B cell (primary cell): ENCODE measurements at regions not wholly inside any gene's neighbourhood (a gene's known extent, or its start where the extent isn't known, plus 50 kb on each side); places are given as distances from the start of the nearest gene placed in this dataset.

Experiments used
- ATAC-seq: fragments of 200-7000 bp; cut with Tn5 transposase; one replicate; pipeline ENCODE4 v1.10.0; 2021; ENCODE audit warnings: low read depth, mild to moderate bottlenecking, moderate number of reproducible peaks, moderate library complexity
- CTCF ChIA-PET: fragments of 350-600 bp; sonication (Branson Sonifier 250); formaldehyde crosslinking; loops from one replicate; lab custom pipeline; 2021; ENCODE audit warnings: antibody characterized with exemption, inconsistent platforms; lab: Charles Lee
- POLR2A ChIA-PET: fragments of 350-600 bp; sonication (Branson Sonifier 250); formaldehyde crosslinking; loops from one replicate; lab custom pipeline; 2021; ENCODE audit warnings: antibody characterized with exemption; lab: Charles Lee
- DNase-seq: peaks from one replicate; pipeline ENCODE4 v3.0.0; 2013
- H2AFZ ChIP-seq: 2 replicates; pipeline ENCODE4 v1.6.1; 2012; ENCODE audit warnings: mild to moderate bottlenecking, low read depth, low read length; ENCODE audit not compliant: insufficient read depth, poor library complexity, severe bottlenecking
- H3K27ac ChIP-seq, 2 donors: 1 replicate in 1 of 2; 2 replicates in 1 of 2; pipeline ENCODE4 v1.5.1; 2012 to 2013; ENCODE audit warnings: low read length in 2 of 2, mild to moderate bottlenecking in 2 of 2, moderate library complexity in 1 of 2
- H3K27me3 ChIP-seq, 4 experiments: fragments of 200-600 bp in 1 of 4; sonication (generic) in 1 of 4; replicated peaks in 1 of 4; 1 replicate in 2 of 4; 2 replicates in 2 of 4; pipeline versions ENCODE4 v1.6.1 to v1.7.0; 2013 to 2016; ENCODE audit warnings: low read length in 3 of 4, mild to moderate bottlenecking in 2 of 4, mixed read lengths in 1 of 4, moderate library complexity in 1 of 4; ENCODE audit not compliant: insufficient read depth in 4 of 4, control insufficient read depth in 3 of 4; ENCODE audit errors: control extremely low read depth in 1 of 4
- H3K36me3 ChIP-seq, 2 experiments: replicated peaks in 1 of 2; 1 replicate in 1 of 2; 2 replicates in 1 of 2; pipeline versions ENCODE4 v1.6.1 to v1.7.1; 2013; ENCODE audit warnings: low read length in 1 of 2; ENCODE audit not compliant: insufficient read depth in 2 of 2, control insufficient read depth in 1 of 2; ENCODE audit errors: control extremely low read depth in 1 of 2, extremely low read depth in 1 of 2
- H3K4me1 ChIP-seq, 2 donors: fragments of 200-600 bp in 1 of 2; sonication (generic) in 1 of 2; 1 replicate in 1 of 2; 2 replicates in 1 of 2; pipeline versions ENCODE4 v1.5.1 to v1.6.1; 2013 to 2017; ENCODE audit warnings: low read length in 2 of 2; ENCODE audit not compliant: control insufficient read depth in 2 of 2, insufficient read depth in 2 of 2
- H3K4me2 ChIP-seq: replicated peaks from 2 replicates; pipeline ENCODE3; 2012; ENCODE audit warnings: mild to moderate bottlenecking, low read depth, low read length; ENCODE audit not compliant: poor library complexity, severe bottlenecking
- H3K4me3 ChIP-seq, 5 experiments: fragments of 200-600 bp in 1 of 5; sonication (generic) in 1 of 5; 1 replicate in 3 of 5; 2 replicates in 2 of 5; pipeline versions ENCODE4 v1.5.1 to v1.7.0; 2011 to 2016; ENCODE audit warnings: low read length in 4 of 5, mild to moderate bottlenecking in 4 of 5, low read depth in 2 of 5, control low read depth in 1 of 5, moderate library complexity in 1 of 5; ENCODE audit not compliant: insufficient read depth in 1 of 5; ENCODE audit errors: control extremely low read depth in 1 of 5, extremely low read depth in 1 of 5
- H3K79me2 ChIP-seq: fragments of 200-600 bp; sonication (generic); one replicate; pipeline ENCODE4 v1.6.0; 2016; ENCODE audit warnings: low read length; ENCODE audit not compliant: control insufficient read depth, insufficient read depth
- H3K9ac ChIP-seq: fragments of 200-600 bp; sonication (generic); 2 replicates; pipeline ENCODE4 v1.6.1; 2017; ENCODE audit warnings: mild to moderate bottlenecking, low read length, moderate library complexity
- H3K9me3 ChIP-seq, 3 donors: one replicate each; pipeline versions ENCODE4 v1.6.1 to v1.7.1; 2013; ENCODE audit warnings: low read length in 2 of 3; ENCODE audit not compliant: control insufficient read depth in 2 of 3, insufficient read depth in 1 of 3; ENCODE audit errors: control extremely low read depth in 1 of 3
- H4K20me1 ChIP-seq: 2 replicates; pipeline ENCODE4 v1.6.0; 2012; ENCODE audit warnings: mild to moderate bottlenecking, low read length; ENCODE audit not compliant: insufficient read depth, control insufficient read depth, poor library complexity, severe bottlenecking
- H3K27ac Mint-ChIP-seq: one replicate; pipeline ENCODE4 v1.8.0; 2021; ENCODE audit warnings: mixed read lengths
- H3K27me3 Mint-ChIP-seq: one replicate; pipeline ENCODE4 v1.8.0; 2021; ENCODE audit warnings: mixed read lengths
- H3K4me1 Mint-ChIP-seq: one replicate; pipeline ENCODE4 v1.8.0; 2021; ENCODE audit warnings: mixed read lengths
- H3K4me3 Mint-ChIP-seq: one replicate; pipeline ENCODE4 v1.8.0; 2021; ENCODE audit warnings: mixed read lengths
- H3K9me3 Mint-ChIP-seq: one replicate; pipeline ENCODE4 v1.8.0; 2022; ENCODE audit warnings: mixed read lengths; ENCODE audit not compliant: insufficient read depth
- EZH2 ChIP-seq: IDR thresholded peaks from 2 replicates; pipeline ENCODE4 v1.6.1; 2012; ENCODE audit warnings: borderline replicate concordance, low read depth, mild to moderate bottlenecking, moderate library complexity, low read length; ENCODE audit not compliant: insufficient read depth, poor library complexity, severe bottlenecking
- WGBS: methylation state at CpG from one replicate; pipeline ENCODE4 v1.1.5; 2013; ENCODE audit warnings: missing lambda C conversion rate; ENCODE audit not compliant: insufficient coverage; 5-methylcytosine and 5-hydroxymethylcytosine counted together
- intact Hi-C: fragments of 100-400 bp; cut with micrococcal nuclease; formaldehyde crosslinking; loops from one replicate; pipeline ENCODE4 v1.10.0; 2022
- TF ChIP-seq, protein P1 (sequence below): fragments of 200-600 bp; IDR thresholded peaks from one replicate; pipeline ENCODE4 v1.8.0; 2022; ENCODE audit warnings: antibody characterized with exemption, mild to moderate bottlenecking

DNA sequence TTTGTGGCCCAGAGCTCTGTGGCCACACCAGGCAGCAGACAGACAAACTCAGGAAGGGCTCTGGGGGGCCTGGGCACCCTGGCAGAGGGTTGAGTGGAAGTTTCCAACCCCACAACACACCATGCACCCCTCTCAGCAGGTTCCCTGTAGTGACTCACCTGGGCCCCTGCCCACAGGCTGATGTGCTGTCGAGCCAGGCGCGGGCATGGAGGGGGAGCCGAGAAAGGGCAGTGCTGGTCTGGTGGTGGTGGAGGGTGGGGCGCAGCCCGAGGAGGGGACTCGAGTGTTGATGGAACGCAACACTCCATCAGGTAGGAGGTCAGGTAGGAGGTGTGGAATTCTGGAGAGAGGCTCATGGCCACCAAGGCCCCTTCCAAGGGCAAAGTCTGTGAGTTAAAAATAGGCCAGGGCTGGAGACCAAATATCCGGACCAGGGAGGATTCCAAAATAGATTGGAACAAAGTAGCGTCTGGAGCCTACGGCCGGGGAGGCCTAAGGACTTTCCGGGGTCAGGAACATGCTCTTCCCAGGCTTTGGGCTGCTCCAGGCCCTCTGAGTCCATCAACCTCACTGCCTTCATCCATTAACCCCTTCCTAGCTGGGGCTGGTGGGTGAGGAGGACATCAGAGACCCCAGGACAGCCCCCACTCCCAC is 191.5 kb upstream of the AJAP1 start:
- Mint-ChIP-seq H3K4me1 (no peaks in the 10 kb centered on the region), H3K9me3 (peaks cover 2% of the 10 kb centered on the region), H3K27ac (no peak overlapping the region), H3K4me3 (no peak overlapping the region), H3K27me3 (peaks cover 5% of the 10 kb centered on the region)
- Histone ChIP-seq H3K9ac (no peak overlapping the region), H3K4me2 (no peak overlapping the region), H2AFZ (no peak overlapping the region), H3K4me3 (no peak overlapping the region), H4K20me1 (no peaks in the 10 kb centered on the region), H3K79me2 (no peaks in the 10 kb centered on the region), H3K4me1 (no peaks in the 10 kb centered on the region), H3K27me3 (peaks cover 0 to 2% (median 0%) of the 10 kb centered on the region in 4 experiments), H3K36me3 (no peaks in the 10 kb centered on the region), H3K9me3 (peaks cover 0 to 11% (median 0%) of the 10 kb centered on the region in 3 donors), H3K27ac (no peak overlapping the region)
- no peak for ATAC-seq
- intact Hi-C loops: no loop called here
- TF ChIP-seq, protein P1, sequence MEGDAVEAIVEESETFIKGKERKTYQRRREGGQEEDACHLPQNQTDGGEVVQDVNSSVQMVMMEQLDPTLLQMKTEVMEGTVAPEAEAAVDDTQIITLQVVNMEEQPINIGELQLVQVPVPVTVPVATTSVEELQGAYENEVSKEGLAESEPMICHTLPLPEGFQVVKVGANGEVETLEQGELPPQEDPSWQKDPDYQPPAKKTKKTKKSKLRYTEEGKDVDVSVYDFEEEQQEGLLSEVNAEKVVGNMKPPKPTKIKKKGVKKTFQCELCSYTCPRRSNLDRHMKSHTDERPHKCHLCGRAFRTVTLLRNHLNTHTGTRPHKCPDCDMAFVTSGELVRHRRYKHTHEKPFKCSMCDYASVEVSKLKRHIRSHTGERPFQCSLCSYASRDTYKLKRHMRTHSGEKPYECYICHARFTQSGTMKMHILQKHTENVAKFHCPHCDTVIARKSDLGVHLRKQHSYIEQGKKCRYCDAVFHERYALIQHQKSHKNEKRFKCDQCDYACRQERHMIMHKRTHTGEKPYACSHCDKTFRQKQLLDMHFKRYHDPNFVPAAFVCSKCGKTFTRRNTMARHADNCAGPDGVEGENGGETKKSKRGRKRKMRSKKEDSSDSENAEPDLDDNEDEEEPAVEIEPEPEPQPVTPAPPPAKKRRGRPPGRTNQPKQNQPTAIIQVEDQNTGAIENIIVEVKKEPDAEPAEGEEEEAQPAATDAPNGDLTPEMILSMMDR: no peak
- TF ChIP-seq EZH2: no peak
- CTCF ChIA-PET: no interaction called here
- WGBS: 82% methylated on average over 10 of the region's 13 CpGs
- POLR2A ChIA-PET: no interaction called here
- no peak for DNase-seq

DNA sequence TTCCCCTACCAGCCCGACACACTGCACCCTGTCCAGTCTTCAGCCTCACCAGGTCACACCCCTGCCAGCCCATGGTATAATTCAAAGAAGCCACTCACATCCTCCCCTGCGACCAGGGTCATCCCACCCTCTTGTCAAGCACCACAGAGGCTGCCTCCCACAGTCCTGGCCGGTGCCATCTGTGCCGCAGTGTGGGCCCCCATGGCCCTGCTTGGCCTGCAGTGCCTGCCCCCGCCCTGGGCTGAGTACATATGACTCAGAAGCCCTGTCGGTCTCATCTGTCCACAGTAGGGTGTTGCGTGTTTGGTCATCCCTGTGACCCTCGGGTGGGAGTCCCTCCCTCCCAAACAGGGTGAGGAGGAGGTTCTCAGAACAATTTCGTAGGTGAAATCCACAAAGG is 190.8 kb upstream of the AJAP1 start:
- Mint-ChIP-seq H3K27me3 (peaks cover 5% of the 10 kb centered on the region), H3K4me3 (no peak overlapping the region), H3K4me1 (no peaks in the 10 kb centered on the region), H3K27ac (no peak overlapping the region), H3K9me3 (peaks cover 2% of the 10 kb centered on the region)
- Histone ChIP-seq H3K4me3 (no peak overlapping the region), H2AFZ (no peak overlapping the region), H3K4me1 (no peaks in the 10 kb centered on the region), H3K9ac (no peak overlapping the region), H3K9me3 (peaks cover 0 to 13% (median 0%) of the 10 kb centered on the region in 3 donors), H3K27me3 (peaks cover 0 to 2% (median 0%) of the 10 kb centered on the region in 4 experiments), H3K4me2 (no peak overlapping the region), H3K79me2 (no peaks in the 10 kb centered on the region), H3K36me3 (no peaks in the 10 kb centered on the region), H3K27ac (no peak overlapping the region), H4K20me1 (no peaks in the 10 kb centered on the region)
- no peak for ATAC-seq
- ChIA-PET CTCF (no interaction called here), POLR2A (no interaction called here)
- DNase-seq: no peak
- WGBS: 92% methylated on average over 8 of the region's 9 CpGs
- TF ChIP-seq EZH2: no peak
- TF ChIP-seq, protein P1: no peak
- intact Hi-C loops: no loop called here
